ENCODE measurements at regions not wholly inside any gene's neighbourhood (a gene's known extent, or its start where the extent isn't known, plus 50 kb on each side); places are given as distances from the start of the nearest gene placed in this dataset.

- H3K18ac ChIP-seq (ENCODE audit: low read depth in 1 of 2, low read length in 2 of 2): peak overlapping the region; percentile 87 to 94
- no peaks in the 10 kb centered on the region for H3K36me3 ChIP-seq (ENCODE audit: control insufficient read depth in 1 of 2, insufficient read depth in 2 of 2, low read depth in 1 of 2, low read length in 2 of 2)
- peak; percentile 84 for DNase-seq
- no peaks in the 10 kb centered on the region for H3K9me3 ChIP-seq (ENCODE audit: control insufficient read depth, low read length)
- peak overlapping the region; percentile 86 for H4K8ac ChIP-seq (ENCODE audit: low read length)
- no peak overlapping the region for H2AK5ac ChIP-seq (ENCODE audit: low read length, severe bottlenecking)
- no peak overlapping the region for H3K4me3 ChIP-seq (ENCODE audit: insufficient read depth in 1 of 2, low read depth in 1 of 2, low read length in 2 of 2)
- peak overlapping the region in 1 of 2 experiments; percentile 57 for H3K14ac ChIP-seq (ENCODE audit: low read length in 2 of 2)
- H2AFZ ChIP-seq (ENCODE audit: low read depth, low read length): no peak overlapping the region
- peak overlapping the region; percentile 71 for H2BK15ac ChIP-seq (ENCODE audit: low read depth, poor library complexity, severe bottlenecking)
- no peak overlapping the region for H2BK5ac ChIP-seq (ENCODE audit: low read depth, low read length, poor library complexity, severe bottlenecking)
- H2BK120ac ChIP-seq (ENCODE audit: low read depth, low read length): peak overlapping the region; percentile 97
- peak overlapping the region; percentile 96 to 99 for H2BK12ac ChIP-seq (ENCODE audit: low read length in 2 of 2)
- peak overlapping the region in 1 of 2 experiments; percentile 34 for H3K23ac ChIP-seq (ENCODE audit: low read length in 2 of 2)
- no peaks in the 10 kb centered on the region for H3K79me1 ChIP-seq (replicated peaks; ENCODE audit: low read length, poor library complexity, severe bottlenecking)
- no peak overlapping the region for H3K4me2 ChIP-seq (ENCODE audit: low read length, poor library complexity, severe bottlenecking)
- H3K4me1 ChIP-seq (ENCODE audit: control insufficient read depth, insufficient read depth, low read depth, low read length): peaks cover 21% of the 10 kb centered on the region
- H4K91ac ChIP-seq (ENCODE audit: low read length): peak overlapping the region; percentile 100
- peak overlapping the region; percentile 85 to 97 for H3K4ac ChIP-seq (ENCODE audit: low read depth in 1 of 2, low read length in 2 of 2)
- H3K9ac ChIP-seq (ENCODE audit: low read length): no peak overlapping the region
- 69% methylated on average over 30 of the region's 32 CpGs for WGBS
- no peak overlapping the region for H3K27ac ChIP-seq (ENCODE audit: low read length, poor library complexity, severe bottlenecking)
- H3K27me3 ChIP-seq (ENCODE audit: control insufficient read depth in 1 of 2, insufficient read depth in 1 of 2, low read length in 2 of 2): peaks cover 43 to 66% of the 10 kb centered on the region in 2 experiments
Observed at GRCh38 chr1:22257290-22258275, 114.7 kb upstream of the WNT4 start.

DNA sequence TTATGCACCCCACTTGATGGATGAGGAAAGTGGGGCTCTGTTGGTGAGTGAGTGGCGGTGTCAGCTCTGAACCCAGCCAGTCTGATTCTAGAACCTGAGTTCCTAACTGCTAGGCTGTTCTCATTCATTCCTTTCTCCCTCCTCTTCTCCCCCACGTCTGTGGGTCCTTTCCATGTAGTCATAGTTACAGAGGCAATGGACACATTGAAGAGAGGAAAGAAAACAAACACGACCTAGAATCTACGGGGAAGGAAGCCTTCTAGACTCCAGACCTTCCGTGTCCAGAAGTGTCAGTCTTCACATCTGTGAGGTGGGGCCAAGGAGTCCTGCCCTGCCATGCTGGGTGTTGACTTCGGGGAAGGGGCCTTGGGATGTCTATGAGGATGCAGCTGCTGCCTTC is 115.8 kb upstream of the WNT4 start:
- DNase-seq: peak; percentile 89
- H3K27me3 ChIP-seq (ENCODE audit: control insufficient read depth in 1 of 2, insufficient read depth in 1 of 2, low read length in 2 of 2): peaks cover 43 to 71% of the 10 kb centered on the region in 2 experiments
- H3K27ac ChIP-seq (ENCODE audit: low read length, poor library complexity, severe bottlenecking): no peak overlapping the region
- H2BK120ac ChIP-seq (ENCODE audit: low read depth, low read length): peak overlapping the region; percentile 90
- H3K14ac ChIP-seq (ENCODE audit: low read length in 2 of 2): peak overlapping the region in 1 of 2 experiments; percentile 64
- H3K4me2 ChIP-seq (ENCODE audit: low read length, poor library complexity, severe bottlenecking): no peak overlapping the region
- no peak overlapping the region for H3K4me3 ChIP-seq (ENCODE audit: insufficient read depth in 1 of 2, low read depth in 1 of 2, low read length in 2 of 2)
- no peaks in the 10 kb centered on the region for H3K79me1 ChIP-seq (replicated peaks; ENCODE audit: low read length, poor library complexity, severe bottlenecking)
- H3K18ac ChIP-seq (ENCODE audit: low read depth in 1 of 2, low read length in 2 of 2): peak overlapping the region; percentile 87 to 91
- H2AK5ac ChIP-seq (ENCODE audit: low read length, severe bottlenecking): no peak overlapping the region
- peak overlapping the region in 1 of 2 experiments; percentile 24 for H3K23ac ChIP-seq (ENCODE audit: low read length in 2 of 2)
- peaks cover 25% of the 10 kb centered on the region for H3K4me1 ChIP-seq (ENCODE audit: control insufficient read depth, insufficient read depth, low read depth, low read length)
- no peak overlapping the region for H3K9ac ChIP-seq (ENCODE audit: low read length)
- H3K9me3 ChIP-seq (ENCODE audit: control insufficient read depth, low read length): no peaks in the 10 kb centered on the region
- 45% methylated on average over 5 of the region's 6 CpGs for WGBS
- no peak overlapping the region for H2BK5ac ChIP-seq (ENCODE audit: low read depth, low read length, poor library complexity, severe bottlenecking)
- H3K36me3 ChIP-seq (ENCODE audit: control insufficient read depth in 1 of 2, insufficient read depth in 2 of 2, low read depth in 1 of 2, low read length in 2 of 2): no peaks in the 10 kb centered on the region
- H2AFZ ChIP-seq (ENCODE audit: low read depth, low read length): no peak overlapping the region
- H3K4ac ChIP-seq (ENCODE audit: low read depth in 1 of 2, low read length in 2 of 2): peak overlapping the region; percentile 42 to 85
- peak overlapping the region; percentile 95 for H4K91ac ChIP-seq (ENCODE audit: low read length)
- H2BK12ac ChIP-seq (ENCODE audit: low read length in 2 of 2): peak overlapping the region; percentile 80 to 96
- H2BK15ac ChIP-seq (ENCODE audit: low read depth, poor library complexity, severe bottlenecking): peak overlapping the region; percentile 63
- H4K8ac ChIP-seq (ENCODE audit: low read length): peak overlapping the region; percentile 82

DNA sequence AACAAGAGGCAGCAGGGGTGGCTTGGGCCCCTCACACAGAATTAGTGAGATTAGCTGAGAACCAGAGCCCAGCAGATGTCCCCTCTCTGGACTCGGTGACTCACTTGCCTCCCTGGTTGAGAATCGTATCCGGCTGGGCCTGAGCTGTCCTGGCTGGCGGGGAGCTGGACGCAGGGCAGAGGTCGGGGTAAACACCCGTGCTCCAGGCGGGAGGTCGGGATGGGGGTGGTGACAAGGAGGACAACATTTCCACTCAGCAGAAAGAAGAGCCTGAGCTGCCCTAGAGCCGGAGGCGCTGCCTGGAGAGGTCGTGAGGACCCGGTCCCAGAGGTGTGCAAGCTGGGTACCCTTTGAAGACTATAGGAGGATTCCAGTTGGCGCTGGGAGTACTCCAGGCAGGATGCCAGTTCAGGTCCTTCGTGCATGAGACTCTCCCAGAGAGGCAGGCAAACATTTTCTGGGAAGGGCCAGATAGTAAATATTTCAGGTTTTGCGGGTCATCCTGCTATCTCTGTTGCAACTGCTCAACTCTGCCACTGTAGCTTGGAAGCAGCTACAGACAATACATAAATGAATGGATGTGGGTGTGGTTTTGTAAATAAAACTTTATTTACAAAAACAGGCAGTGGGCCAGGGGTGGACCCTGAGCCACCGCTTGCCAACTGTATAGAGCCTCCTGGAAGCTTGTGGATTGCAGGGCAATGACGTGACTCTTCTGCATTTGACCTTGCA is 116.8 kb upstream of the WNT4 start:
- Histone ChIP-seq H2BK5ac (ENCODE audit: low read depth, low read length, poor library complexity, severe bottlenecking) (no peak overlapping the region), H3K4me2 (ENCODE audit: low read length, poor library complexity, severe bottlenecking) (no peak overlapping the region), H2AFZ (ENCODE audit: low read depth, low read length) (no peak overlapping the region), H3K36me3 (ENCODE audit: control insufficient read depth in 1 of 2, insufficient read depth in 2 of 2, low read depth in 1 of 2, low read length in 2 of 2) (no peaks in the 10 kb centered on the region), H2AK5ac (ENCODE audit: low read length, severe bottlenecking) (no peak overlapping the region), H2BK12ac (ENCODE audit: low read length in 2 of 2) (peak overlapping the region in 1 of 2 experiments; percentile 65), H3K9ac (ENCODE audit: low read length) (no peak overlapping the region), H2BK120ac (ENCODE audit: low read depth, low read length) (peak overlapping the region; percentile 69), H3K27ac (ENCODE audit: low read length, poor library complexity, severe bottlenecking) (no peak overlapping the region), H3K23ac (ENCODE audit: low read length in 2 of 2) (no peak overlapping the region), H2BK15ac (ENCODE audit: low read depth, poor library complexity, severe bottlenecking) (peak overlapping the region; percentile 26), H4K8ac (ENCODE audit: low read length) (peak overlapping the region; percentile 10), H3K18ac (ENCODE audit: low read depth in 1 of 2, low read length in 2 of 2) (peak overlapping the region; percentile 87 to 91), H3K9me3 (ENCODE audit: control insufficient read depth, low read length) (no peaks in the 10 kb centered on the region), H4K91ac (ENCODE audit: low read length) (no peak overlapping the region), H3K4ac (ENCODE audit: low read depth in 1 of 2, low read length in 2 of 2) (peak overlapping the region in 1 of 2 experiments; percentile 69), H3K4me1 (ENCODE audit: control insufficient read depth, insufficient read depth, low read depth, low read length) (peaks cover 23% of the 10 kb centered on the region), H3K4me3 (ENCODE audit: insufficient read depth in 1 of 2, low read depth in 1 of 2, low read length in 2 of 2) (no peak overlapping the region), H3K27me3 (ENCODE audit: control insufficient read depth in 1 of 2, insufficient read depth in 1 of 2, low read length in 2 of 2) (peaks cover 43 to 72% of the 10 kb centered on the region in 2 experiments), H3K14ac (ENCODE audit: low read length in 2 of 2) (no peak overlapping the region), H3K79me1 (replicated peaks; ENCODE audit: low read length, poor library complexity, severe bottlenecking) (no peaks in the 10 kb centered on the region)
- DNase-seq: peak; percentile 96
- WGBS: 15% methylated on average over 17 of the region's 18 CpGs

Measured in mesenchymal stem cell (in vitro differentiated cells and primary cell).